ENCODE measurements at regions not wholly inside any gene's neighbourhood (a gene's known extent, or its start where the extent isn't known, plus 50 kb on each side); places are given as distances from the start of the nearest gene placed in this dataset.

DNA sequence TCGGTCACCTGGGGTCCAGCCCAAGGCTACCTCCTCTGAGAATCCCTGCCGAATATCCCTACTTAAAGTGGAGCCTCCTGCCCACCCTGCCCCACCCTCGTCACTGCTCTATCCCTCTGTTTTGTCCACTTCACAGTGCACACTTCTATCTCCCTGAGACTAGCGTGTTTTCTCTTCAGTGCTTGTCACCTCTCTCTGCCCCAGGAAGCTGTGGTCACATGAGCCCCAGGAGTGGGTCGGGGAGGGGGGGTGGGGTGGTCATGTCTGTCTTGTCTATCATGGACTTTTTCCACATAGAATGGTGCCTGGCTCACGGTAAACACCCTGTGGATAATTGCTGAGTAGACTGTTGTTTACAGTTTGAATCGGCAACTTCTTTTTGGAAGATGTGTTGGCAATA, 673.6 kb downstream of the PTPRU start:
- no peak overlapping the region for H3K4me3 ChIP-seq (ENCODE audit: low read depth in 1 of 2, low read length in 2 of 2)
- H3K36me3 ChIP-seq (ENCODE audit: control insufficient read depth in 2 of 2, insufficient read depth in 2 of 2, low read length in 1 of 2): no peaks in the 10 kb centered on the region
- H3K27ac ChIP-seq (ENCODE audit: low read depth in 2 of 2, low read length in 1 of 2): no peak overlapping the region
- no peaks in the 10 kb centered on the region for H3K9me3 ChIP-seq (ENCODE audit: control insufficient read depth in 2 of 2, insufficient read depth in 1 of 2, low read depth in 1 of 2, low read length in 1 of 2)
- 44 to 50% methylated on average over 7 of the region's 7 CpGs for WGBS, 2 donors
- no peaks in the 10 kb centered on the region for H3K4me1 ChIP-seq (ENCODE audit: control insufficient read depth in 2 of 2, insufficient read depth in 2 of 2, low read length in 1 of 2)
- peaks cover 0 to under 1% of the 10 kb centered on the region in 2 donors for H3K27me3 ChIP-seq (ENCODE audit: control insufficient read depth in 1 of 2, insufficient read depth in 2 of 2, low read length in 2 of 2)

DNA sequence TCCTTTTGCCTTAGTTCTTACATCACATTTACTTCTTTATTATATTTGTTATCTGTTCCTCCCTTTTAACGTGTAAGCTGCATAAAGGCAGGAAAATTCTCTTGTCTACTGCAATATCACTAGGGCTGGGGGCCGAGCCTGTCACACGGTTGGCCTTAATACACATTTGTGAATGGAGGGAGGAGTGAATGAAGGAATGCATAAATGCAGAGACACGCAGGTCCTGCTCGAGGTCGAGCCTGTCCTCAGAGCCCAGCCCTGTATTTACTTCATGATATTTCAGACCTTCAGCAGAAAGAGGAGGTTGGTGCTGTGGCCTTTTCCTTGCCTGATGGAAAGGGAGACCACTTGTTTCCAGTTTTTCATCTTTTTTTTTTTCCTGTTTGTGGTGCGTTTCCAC, 671.3 kb downstream of the PTPRU start:
- Histone ChIP-seq H3K27me3 (ENCODE audit: control insufficient read depth in 1 of 2, insufficient read depth in 2 of 2, low read length in 2 of 2) (no peaks in the 10 kb centered on the region), H3K9me3 (ENCODE audit: control insufficient read depth in 2 of 2, insufficient read depth in 1 of 2, low read depth in 1 of 2, low read length in 1 of 2) (no peaks in the 10 kb centered on the region)
- WGBS, 2 donors: 68 to 69% methylated on average over 7 of the region's 7 CpGs

DNA sequence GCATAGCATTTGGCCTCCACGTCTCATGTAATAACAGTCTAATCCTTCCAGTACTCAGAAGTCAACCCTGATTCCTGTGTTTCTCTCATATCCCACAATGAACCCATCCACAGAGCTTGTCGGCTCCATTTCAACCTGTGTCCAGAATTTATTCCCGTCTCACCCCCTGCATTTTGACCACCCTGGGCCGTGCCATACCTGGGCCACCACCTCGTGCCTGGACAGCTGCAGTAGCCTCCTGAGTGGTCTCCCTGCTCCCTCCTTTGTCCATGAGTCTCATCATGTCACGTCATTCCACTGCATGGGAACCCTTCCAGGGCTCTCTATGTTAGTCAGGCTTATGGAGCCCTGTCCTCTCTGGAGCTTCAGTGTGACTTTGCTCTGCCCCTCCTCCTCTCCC, 670.6 kb downstream of the PTPRU start:
- no peak overlapping the region for H3K4me3 ChIP-seq (ENCODE audit: low read depth in 1 of 2, low read length in 2 of 2)
- H3K9me3 ChIP-seq (ENCODE audit: control insufficient read depth in 2 of 2, insufficient read depth in 1 of 2, low read depth in 1 of 2, low read length in 1 of 2): no peaks in the 10 kb centered on the region
- no peaks in the 10 kb centered on the region for H3K27me3 ChIP-seq (ENCODE audit: control insufficient read depth in 1 of 2, insufficient read depth in 2 of 2, low read length in 2 of 2)
- no peak overlapping the region for H3K27ac ChIP-seq (ENCODE audit: low read depth in 2 of 2, low read length in 1 of 2)
- H3K36me3 ChIP-seq (ENCODE audit: control insufficient read depth in 2 of 2, insufficient read depth in 2 of 2, low read length in 1 of 2): no peaks in the 10 kb centered on the region
- 75 to 78% methylated on average over 6 of the region's 6 CpGs for WGBS, 2 donors
- H3K4me1 ChIP-seq (ENCODE audit: control insufficient read depth in 2 of 2, insufficient read depth in 2 of 2, low read length in 1 of 2): no peaks in the 10 kb centered on the region

More for the DNA sequence above, 671.3 kb downstream of the PTPRU start:
- Histone ChIP-seq H3K4me1 (ENCODE audit: control insufficient read depth in 2 of 2, insufficient read depth in 2 of 2, low read length in 1 of 2) (no peaks in the 10 kb centered on the region), H3K36me3 (ENCODE audit: control insufficient read depth in 2 of 2, insufficient read depth in 2 of 2, low read length in 1 of 2) (no peaks in the 10 kb centered on the region), H3K4me3 (ENCODE audit: low read depth in 1 of 2, low read length in 2 of 2) (no peak overlapping the region), H3K27ac (ENCODE audit: low read depth in 2 of 2, low read length in 1 of 2) (no peak overlapping the region)

DNA sequence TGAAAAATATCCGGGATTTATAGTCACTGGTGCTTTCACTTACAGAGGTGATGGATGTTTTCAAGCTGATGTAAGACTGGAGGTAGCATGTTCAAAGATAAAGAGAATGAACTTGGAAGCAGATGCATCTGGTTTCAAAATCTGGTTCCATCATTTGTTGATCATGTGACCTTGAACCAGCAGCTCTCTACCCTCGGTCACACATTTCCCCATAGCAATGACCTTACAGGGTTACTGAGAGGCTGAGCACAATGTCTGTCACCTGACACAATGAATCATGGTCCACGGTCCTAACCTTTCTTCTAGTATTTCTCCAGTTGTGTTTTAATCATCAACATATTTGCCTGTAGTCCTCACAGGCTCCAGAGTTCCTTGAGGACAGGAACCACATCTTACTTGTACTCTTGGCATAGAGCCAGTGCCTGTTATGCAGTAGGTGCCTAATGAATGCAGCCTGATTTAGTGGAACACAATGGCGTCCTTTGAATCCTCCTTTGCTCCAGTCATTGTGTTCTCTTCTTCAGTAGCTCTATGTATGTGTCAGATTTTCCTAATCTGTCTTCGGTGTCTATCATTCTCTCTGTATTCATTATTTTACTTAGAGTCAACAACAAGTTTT, 667.3 kb downstream of the PTPRU start:
- Histone ChIP-seq H3K27me3 (ENCODE audit: control insufficient read depth in 1 of 2, insufficient read depth in 2 of 2, low read length in 2 of 2) (no peaks in the 10 kb centered on the region), H3K9me3 (ENCODE audit: control insufficient read depth in 2 of 2, insufficient read depth in 1 of 2, low read depth in 1 of 2, low read length in 1 of 2) (no peaks in the 10 kb centered on the region), H3K4me1 (ENCODE audit: control insufficient read depth in 2 of 2, insufficient read depth in 2 of 2, low read length in 1 of 2) (no peaks in the 10 kb centered on the region), H3K4me3 (ENCODE audit: low read depth in 1 of 2, low read length in 2 of 2) (no peak overlapping the region), H3K36me3 (ENCODE audit: control insufficient read depth in 2 of 2, insufficient read depth in 2 of 2, low read length in 1 of 2) (no peaks in the 10 kb centered on the region), H3K27ac (ENCODE audit: low read depth in 2 of 2, low read length in 1 of 2) (no peak overlapping the region)
- WGBS, 2 donors: 71 to 79% methylated on average over 5 of the region's 5 CpGs

DNA sequence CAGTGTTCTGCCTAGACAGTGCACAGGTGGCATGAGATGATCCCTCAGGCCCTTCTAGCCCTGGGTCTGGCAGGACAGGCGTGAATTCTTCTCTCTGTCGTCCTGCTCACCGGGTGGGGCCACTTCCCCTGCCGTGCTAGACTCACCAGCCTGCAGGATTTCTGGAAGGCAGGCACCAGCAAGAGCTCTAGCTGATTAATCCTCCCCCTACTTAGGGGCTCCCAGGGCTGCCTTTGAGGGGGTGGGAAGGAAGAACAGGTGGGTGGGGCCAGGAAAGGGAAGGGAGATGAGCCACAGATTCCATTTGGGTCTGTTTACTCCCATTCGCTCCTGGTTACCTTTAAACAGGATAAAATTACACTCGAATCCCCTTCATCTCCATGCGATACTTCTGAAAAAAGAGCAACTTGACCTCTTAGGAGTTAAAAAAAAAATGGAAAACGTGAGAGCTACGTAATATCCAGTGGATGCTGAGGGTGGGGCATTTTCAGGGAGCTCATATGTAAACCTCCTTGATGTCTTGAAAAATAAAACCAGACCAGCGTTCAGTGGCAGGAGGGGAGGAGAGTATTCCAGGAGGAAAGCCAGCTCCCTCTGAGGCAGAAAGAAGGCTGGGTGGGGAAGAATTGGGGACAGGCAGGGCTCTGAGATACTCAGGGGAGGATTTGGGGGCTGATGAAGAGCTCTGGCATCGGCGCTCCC, 665.5 kb downstream of the PTPRU start:
- Histone ChIP-seq H3K27ac (ENCODE audit: low read depth in 2 of 2, low read length in 1 of 2) (no peak overlapping the region), H3K4me3 (ENCODE audit: low read depth in 1 of 2, low read length in 2 of 2) (no peak overlapping the region), H3K4me1 (ENCODE audit: control insufficient read depth in 2 of 2, insufficient read depth in 2 of 2, low read length in 1 of 2) (no peaks in the 10 kb centered on the region), H3K27me3 (ENCODE audit: control insufficient read depth in 1 of 2, insufficient read depth in 2 of 2, low read length in 2 of 2) (no peaks in the 10 kb centered on the region), H3K9me3 (ENCODE audit: control insufficient read depth in 2 of 2, insufficient read depth in 1 of 2, low read depth in 1 of 2, low read length in 1 of 2) (no peaks in the 10 kb centered on the region), H3K36me3 (ENCODE audit: control insufficient read depth in 2 of 2, insufficient read depth in 2 of 2, low read length in 1 of 2) (no peaks in the 10 kb centered on the region)
- whole genome bisulfite sequencing, 2 donors: 20 to 24% methylated on average over 12 of the region's 12 CpGs

DNA sequence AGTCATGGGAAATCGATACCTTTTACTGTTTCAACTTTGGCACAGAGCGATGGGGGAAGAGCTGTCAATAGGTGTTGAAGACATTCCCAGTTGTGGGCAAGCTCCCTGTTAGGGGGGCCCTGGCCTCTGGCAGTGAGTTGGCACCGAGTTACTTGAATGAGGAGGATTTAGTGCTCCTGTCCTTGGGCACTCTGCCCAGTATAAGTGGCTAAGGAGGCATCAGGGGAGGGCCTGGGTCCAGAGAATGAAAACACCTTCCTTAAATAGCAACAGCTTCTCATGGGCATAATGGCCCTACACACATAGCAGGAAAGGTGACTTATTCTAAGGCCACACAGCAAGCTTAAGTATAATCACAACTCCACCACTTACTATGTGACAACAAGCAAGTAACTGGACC, 664.4 kb downstream of the PTPRU start:
- Histone ChIP-seq H3K4me1 (ENCODE audit: control insufficient read depth in 2 of 2, insufficient read depth in 2 of 2, low read length in 1 of 2) (no peaks in the 10 kb centered on the region), H3K27me3 (ENCODE audit: control insufficient read depth in 1 of 2, insufficient read depth in 2 of 2, low read length in 2 of 2) (no peaks in the 10 kb centered on the region), H3K27ac (ENCODE audit: low read depth in 2 of 2, low read length in 1 of 2) (no peak overlapping the region), H3K9me3 (ENCODE audit: control insufficient read depth in 2 of 2, insufficient read depth in 1 of 2, low read depth in 1 of 2, low read length in 1 of 2) (no peaks in the 10 kb centered on the region), H3K4me3 (ENCODE audit: low read depth in 1 of 2, low read length in 2 of 2) (no peak overlapping the region), H3K36me3 (ENCODE audit: control insufficient read depth in 2 of 2, insufficient read depth in 2 of 2, low read length in 1 of 2) (no peaks in the 10 kb centered on the region)
- WGBS, 2 donors: 54 to 63% methylated on average over 3 of the region's 3 CpGs

DNA sequence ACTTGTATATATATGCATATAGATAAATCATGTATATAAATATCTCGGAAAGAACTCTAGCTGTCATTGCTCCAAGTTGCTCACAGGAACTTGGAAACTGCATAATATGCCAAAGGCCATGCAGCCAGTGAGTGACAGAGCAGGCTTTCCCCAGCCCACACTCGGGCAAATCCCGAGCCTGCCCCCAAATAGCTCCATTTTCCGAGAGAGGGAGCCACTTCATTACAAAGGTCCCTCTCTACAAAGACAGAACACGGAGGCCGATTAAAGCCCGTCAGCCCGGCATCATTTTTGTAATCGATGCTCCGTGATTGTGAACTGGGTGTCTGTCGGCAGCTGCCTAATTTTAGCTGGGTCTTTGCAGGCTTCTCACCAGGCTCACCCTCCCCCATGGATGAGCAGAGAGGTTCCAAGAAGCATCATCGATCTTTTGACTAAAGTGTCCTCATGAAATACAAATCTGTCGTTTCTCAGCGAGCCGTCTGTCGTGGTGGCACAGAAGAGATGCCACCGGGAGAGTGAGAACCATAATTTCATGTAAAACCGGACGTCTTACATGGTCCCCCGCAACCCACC, 663.9 kb downstream of the PTPRU start:
- no peak overlapping the region for H3K27ac ChIP-seq (ENCODE audit: low read depth in 2 of 2, low read length in 1 of 2)
- H3K4me3 ChIP-seq (ENCODE audit: low read depth in 1 of 2, low read length in 2 of 2): no peak overlapping the region
- WGBS, 2 donors: 64 to 72% methylated on average over 20 of the region's 20 CpGs
- no peaks in the 10 kb centered on the region for H3K4me1 ChIP-seq (ENCODE audit: control insufficient read depth in 2 of 2, insufficient read depth in 2 of 2, low read length in 1 of 2)
- no peaks in the 10 kb centered on the region for H3K9me3 ChIP-seq (ENCODE audit: control insufficient read depth in 2 of 2, insufficient read depth in 1 of 2, low read depth in 1 of 2, low read length in 1 of 2)
- no peaks in the 10 kb centered on the region for H3K27me3 ChIP-seq (ENCODE audit: control insufficient read depth in 1 of 2, insufficient read depth in 2 of 2, low read length in 2 of 2)
- no peaks in the 10 kb centered on the region for H3K36me3 ChIP-seq (ENCODE audit: control insufficient read depth in 2 of 2, insufficient read depth in 2 of 2, low read length in 1 of 2)

- 51 to 55% methylated on average over 12 of the region's 12 CpGs for WGBS, 2 donors
- H3K27me3 ChIP-seq (ENCODE audit: control insufficient read depth in 1 of 2, insufficient read depth in 2 of 2, low read length in 2 of 2): no peaks in the 10 kb centered on the region
These were observed 660.7 kb downstream of the PTPRU start for GRCh38 chr1:29896791-29897714.

GRCh38 chr1:29896300-29896699, 660.0 kb downstream of the PTPRU start:
- Histone ChIP-seq H3K9me3 (ENCODE audit: control insufficient read depth in 2 of 2, insufficient read depth in 1 of 2, low read depth in 1 of 2, low read length in 1 of 2) (no peaks in the 10 kb centered on the region), H3K27ac (ENCODE audit: low read depth in 2 of 2, low read length in 1 of 2) (no peak overlapping the region), H3K4me3 (ENCODE audit: low read depth in 1 of 2, low read length in 2 of 2) (no peak overlapping the region), H3K27me3 (ENCODE audit: control insufficient read depth in 1 of 2, insufficient read depth in 2 of 2, low read length in 2 of 2) (no peaks in the 10 kb centered on the region), H3K36me3 (ENCODE audit: control insufficient read depth in 2 of 2, insufficient read depth in 2 of 2, low read length in 1 of 2) (no peaks in the 10 kb centered on the region), H3K4me1 (ENCODE audit: control insufficient read depth in 2 of 2, insufficient read depth in 2 of 2, low read length in 1 of 2) (no peaks in the 10 kb centered on the region)
- WGBS, 2 donors: 77 to 82% methylated on average over 3 of the region's 3 CpGs

More at GRCh38 chr1:29896791-29897714, 660.7 kb downstream of the PTPRU start:
- no peaks in the 10 kb centered on the region for H3K36me3 ChIP-seq (ENCODE audit: control insufficient read depth in 2 of 2, insufficient read depth in 2 of 2, low read length in 1 of 2)
- H3K4me3 ChIP-seq (ENCODE audit: low read depth in 1 of 2, low read length in 2 of 2): no peak overlapping the region
- H3K27ac ChIP-seq (ENCODE audit: low read depth in 2 of 2, low read length in 1 of 2): no peak overlapping the region
- H3K9me3 ChIP-seq (ENCODE audit: control insufficient read depth in 2 of 2, insufficient read depth in 1 of 2, low read depth in 1 of 2, low read length in 1 of 2): no peaks in the 10 kb centered on the region
- H3K4me1 ChIP-seq (ENCODE audit: control insufficient read depth in 2 of 2, insufficient read depth in 2 of 2, low read length in 1 of 2): no peaks in the 10 kb centered on the region

All from esophagus (tissue), 2 donors.